Heart left ventricle (tissue), 16 donors: ENCODE measurements at regions not wholly inside any gene's neighbourhood (a gene's known extent, or its start where the extent isn't known, plus 50 kb on each side); places are given as distances from the start of the nearest gene placed in this dataset.
A peak's percentile ranks its signal among the peaks of the same experiment; 100 is the strongest.

Source experiments
- ATAC-seq, 4 donors: fragments of 200-7000 bp; cut with Tn5 transposase; one replicate each; pipeline ENCODE4 v1.9.1; 2020 to 2022; ENCODE audit warnings: moderate library complexity in 4 of 4, mild to moderate bottlenecking in 3 of 4, moderate number of reproducible peaks in 1 of 4
- DNase-seq, 5 donors: peaks; one replicate each; pipeline ENCODE4 v3.0.0-alpha.2; 2020
- H3K27ac ChIP-seq, 12 donors: fragments of 200-600 bp; sonication (generic) in 4 of 12; one replicate each; pipeline versions ENCODE4 v1.5.0 to v1.8.0; 2016 to 2022; ENCODE audit warnings: mild to moderate bottlenecking in 2 of 12
- H3K27me3 ChIP-seq, 9 donors: fragments of 200-600 bp; sonication (generic) in 2 of 9; one replicate each; pipeline versions ENCODE4 v1.5.1 to v1.8.0; 2016 to 2022; ENCODE audit warnings: mild to moderate bottlenecking in 3 of 9
- H3K36me3 ChIP-seq, 9 donors: fragments of 200-600 bp; sonication (generic) in 2 of 9; one replicate each; pipeline versions ENCODE4 v1.5.0 to v1.8.0; 2018 to 2022; ENCODE audit warnings: mild to moderate bottlenecking in 2 of 9
- H3K4me1 ChIP-seq, 12 donors: fragments of 200-600 bp; sonication (generic) in 4 of 12; one replicate each; pipeline versions ENCODE4 v1.5.0 to v1.8.0; 2016 to 2022; ENCODE audit warnings: mild to moderate bottlenecking in 3 of 12
- H3K4me3 ChIP-seq, 12 donors: fragments of 200-600 bp; sonication (generic) in 4 of 12; one replicate each; pipeline versions ENCODE4 v1.5.0 to v1.8.0; 2017 to 2022; ENCODE audit warnings: mild to moderate bottlenecking in 9 of 12, moderate library complexity in 4 of 12
- H3K9me3 ChIP-seq, 12 donors: fragments of 200-600 bp; sonication (generic) in 4 of 12; one replicate each; pipeline versions ENCODE4 v1.5.0 to v1.8.0; 2016 to 2022; ENCODE audit warnings: mild to moderate bottlenecking in 1 of 12
- POLR2A ChIP-seq, 2 donors: fragments of 450-650 bp; IDR thresholded peaks; one replicate each; pipeline ENCODE4 v1.6.1; 2017; ENCODE audit warnings: antibody characterized with exemption in 2 of 2, mild to moderate bottlenecking in 2 of 2, moderate library complexity in 2 of 2
- WGBS, 4 donors: extraction: QIAGEN DNeasy Blood & Tissue Kit in 2 of 4; methylation state at CpG; one replicate each; pipeline versions ENCODE4 v1.1.5 to v1.1.7; 2013 to 2018; 5-methylcytosine and 5-hydroxymethylcytosine counted together
- intact Hi-C, 10 donors: fragments of 100-400 bp; cut with DNase I; formaldehyde crosslinking; loops; one replicate each; pipeline versions ENCODE4 v1.11.1 to v1.14.2; 2022
- TF ChIP-seq, protein P1 (sequence below), 12 donors: fragments of 200-600 bp; sonication (generic) in 4 of 12; IDR thresholded peaks; one replicate each; pipeline versions ENCODE4 v1.5.0 to v1.8.0; 2018 to 2022; ENCODE audit warnings: antibody characterized with exemption in 12 of 12, mild to moderate bottlenecking in 5 of 12
- donor health status: ischemic (EF 13 %, LVEDD 7.1; RV severe dilation, severe dysfunction).
- donor health status: healthy with polysubstance abuse.
- donor health status: DM: no; HTN: yes; CAD: no.
- donor health status: DM: no; HTN: no; CAD: no.
- donor health status: ischemic (EF 25% LVEDD 6.9; RV normal size, moderate dysfunction).
- donor health status: ischemic (EF 25% LVEDD 5.7; RV mildly dilated, moderate dysfunction).
- donor health status: healthy.
- donor health status: DM: yes; HTN: yes; CAD: no.
- donor health status: ischemic (EF 35%, LVEDD 5.7; RV mildly dilated, moderate dysfunction).
- donor health status: nonischemic (EF 11% LVEDD 7.7; RV severe dilation, severe dysfunction).
- donor health status: DM: yes; HTN: yes; CAD: no.
- donor health status: PGD.
- donor health status: ischemic (EF 29% LVEDD 5.4; RV normal size, mild dysfunction).
- donor health status: nonischemic (EF 23%, LVEDD 6.1; RV moderate dilation, normal function).

DNA sequence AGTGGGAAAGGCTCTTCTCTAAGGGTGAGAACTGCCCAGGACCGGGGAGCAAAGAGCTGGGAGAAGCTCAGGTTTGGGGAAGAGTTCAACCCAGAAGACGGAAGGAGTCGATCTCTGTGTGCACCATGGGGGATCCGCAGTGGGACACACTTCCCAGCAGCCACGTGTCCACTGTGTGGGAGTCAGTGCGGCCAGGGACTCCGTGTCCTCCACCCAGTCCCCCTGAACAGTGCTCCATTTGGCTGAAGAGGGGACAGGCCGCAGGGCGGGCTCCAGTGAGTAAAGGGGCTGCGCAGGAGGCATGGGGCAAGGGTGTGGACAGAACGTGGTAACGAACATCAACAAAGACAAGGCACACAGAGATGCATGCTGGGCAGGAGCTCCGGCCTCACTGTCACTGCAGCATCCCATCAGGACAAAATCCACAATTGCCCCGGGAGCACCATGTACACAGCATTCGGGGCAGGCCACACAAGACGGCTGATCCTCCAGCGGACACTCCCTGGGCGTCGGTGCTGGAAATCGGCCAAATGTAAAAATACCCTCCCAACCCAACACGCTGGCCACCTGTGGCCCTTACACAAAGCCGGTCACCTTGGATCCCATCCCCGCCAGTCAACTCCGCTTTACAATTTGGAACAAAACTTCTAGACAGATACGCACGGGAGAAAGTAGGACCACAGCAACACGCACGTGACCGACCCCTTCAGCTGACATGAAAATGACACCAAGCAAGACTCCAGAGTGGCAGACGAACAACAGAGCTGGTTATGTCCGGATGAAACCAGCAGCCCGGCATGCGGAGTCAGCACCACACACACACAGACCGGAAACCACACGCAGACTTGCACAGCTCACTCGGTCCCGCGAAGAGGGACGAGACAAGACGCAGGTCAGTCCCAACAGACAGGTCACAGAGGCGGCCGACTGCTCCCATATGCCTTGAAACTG, 366.8 kb downstream of the SHANK2 start:
- Histone ChIP-seq H3K27ac (no peak overlapping the region), H3K9me3 (peaks cover 0 to 3% (median 0%) of the 10 kb centered on the region in 12 donors), H3K27me3 (peaks cover 0 to 17% (median 0%) of the 10 kb centered on the region in 9 donors), H3K36me3 (no peaks in the 10 kb centered on the region), H3K4me3 (no peak overlapping the region), H3K4me1 (peaks cover 0 to 5% (median 0%) of the 10 kb centered on the region in 12 donors)
- DNase-seq (no peak), ATAC-seq (peak in 1 of 4 donors; percentile 12)
- WGBS, 4 donors, result 67 to 77% (median 69%) methylated on average over 40 to 42 of the region's 42 CpGs
- intact Hi-C loops, result no loop called here
- TF ChIP-seq, protein P1, sequence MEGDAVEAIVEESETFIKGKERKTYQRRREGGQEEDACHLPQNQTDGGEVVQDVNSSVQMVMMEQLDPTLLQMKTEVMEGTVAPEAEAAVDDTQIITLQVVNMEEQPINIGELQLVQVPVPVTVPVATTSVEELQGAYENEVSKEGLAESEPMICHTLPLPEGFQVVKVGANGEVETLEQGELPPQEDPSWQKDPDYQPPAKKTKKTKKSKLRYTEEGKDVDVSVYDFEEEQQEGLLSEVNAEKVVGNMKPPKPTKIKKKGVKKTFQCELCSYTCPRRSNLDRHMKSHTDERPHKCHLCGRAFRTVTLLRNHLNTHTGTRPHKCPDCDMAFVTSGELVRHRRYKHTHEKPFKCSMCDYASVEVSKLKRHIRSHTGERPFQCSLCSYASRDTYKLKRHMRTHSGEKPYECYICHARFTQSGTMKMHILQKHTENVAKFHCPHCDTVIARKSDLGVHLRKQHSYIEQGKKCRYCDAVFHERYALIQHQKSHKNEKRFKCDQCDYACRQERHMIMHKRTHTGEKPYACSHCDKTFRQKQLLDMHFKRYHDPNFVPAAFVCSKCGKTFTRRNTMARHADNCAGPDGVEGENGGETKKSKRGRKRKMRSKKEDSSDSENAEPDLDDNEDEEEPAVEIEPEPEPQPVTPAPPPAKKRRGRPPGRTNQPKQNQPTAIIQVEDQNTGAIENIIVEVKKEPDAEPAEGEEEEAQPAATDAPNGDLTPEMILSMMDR (IDR thresholded peaks at IDR 0.05), result no peak
- TF ChIP-seq POLR2A (IDR thresholded peaks at IDR 0.05), result no peak

DNA sequence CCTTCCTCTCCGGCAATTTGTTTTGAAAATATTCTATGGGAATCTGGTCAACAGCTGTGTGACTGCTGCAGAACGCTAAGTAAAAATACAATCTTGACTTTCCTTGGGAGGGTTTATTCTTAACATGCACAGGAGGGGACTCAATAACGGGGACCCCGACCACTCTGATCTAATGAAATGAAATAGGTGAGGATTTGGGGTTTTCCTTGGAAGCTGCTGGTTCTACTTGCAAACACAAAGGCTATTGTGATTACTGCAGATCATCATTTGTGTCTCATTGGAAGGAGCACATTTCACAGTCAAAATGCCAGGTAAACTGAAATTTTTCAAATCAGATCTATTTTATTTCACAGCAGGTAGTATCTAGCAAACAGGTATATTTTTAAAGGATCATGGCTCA, 366.1 kb downstream of the SHANK2 start:
- TF ChIP-seq, protein P1 (IDR thresholded peaks at IDR 0.05), result no peak
- no peak for TF ChIP-seq POLR2A (IDR thresholded peaks at IDR 0.05)
- Histone ChIP-seq H3K4me3 (no peak overlapping the region), H3K36me3 (no peaks in the 10 kb centered on the region), H3K4me1 (peaks cover 0 to 5% (median 0%) of the 10 kb centered on the region in 12 donors), H3K9me3 (peaks cover 0 to 3% (median 0%) of the 10 kb centered on the region in 12 donors), H3K27ac (no peak overlapping the region), H3K27me3 (peaks cover 0 to 17% (median 0%) of the 10 kb centered on the region in 9 donors)
- ATAC-seq (no peak), DNase-seq (no peak)
- WGBS, 4 donors, result 70 to 85% (median 78%) methylated on average over 4 of the region's 4 CpGs
- intact Hi-C loops, result no loop called here

DNA sequence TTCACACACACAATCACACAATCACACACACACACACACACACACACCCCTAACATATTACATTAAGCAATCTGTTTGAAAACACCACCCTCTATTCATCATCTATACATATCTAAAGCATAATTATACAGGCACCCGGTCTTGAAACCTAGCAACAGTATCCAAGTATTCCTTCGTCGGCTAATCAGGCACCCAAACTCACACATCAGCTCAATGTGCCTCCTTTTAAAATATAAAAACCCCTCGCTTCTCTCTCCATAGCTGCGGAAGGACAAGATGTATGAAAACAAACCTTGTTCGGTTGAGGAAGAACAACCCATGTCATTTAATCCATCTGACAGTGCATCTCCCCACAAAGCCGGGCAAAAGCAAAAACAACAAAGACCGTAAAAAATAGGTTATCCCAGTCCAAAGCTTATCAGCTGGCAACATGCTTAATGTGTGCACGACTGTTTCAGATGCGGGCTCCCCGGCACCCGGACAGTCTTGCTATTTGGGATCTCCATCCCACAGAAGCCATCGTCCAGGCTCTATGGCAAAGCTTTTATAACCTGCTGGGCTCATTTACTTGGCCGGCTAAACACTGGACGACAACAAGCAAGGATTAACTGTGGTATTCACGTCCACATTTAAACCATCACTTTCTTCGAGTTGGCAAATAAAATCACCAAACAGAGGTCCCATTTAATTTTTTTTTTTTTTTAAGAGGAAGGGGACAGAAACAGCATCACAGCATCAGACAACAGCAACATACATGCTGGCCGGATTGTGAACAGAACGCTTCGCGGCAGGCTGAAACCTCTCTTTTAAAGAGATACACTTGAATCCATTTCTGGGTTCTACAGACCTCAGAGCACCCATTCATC, 365.5 kb downstream of the SHANK2 start:
- Histone ChIP-seq H3K4me3 (no peak overlapping the region), H3K9me3 (peaks cover 0 to 3% (median 0%) of the 10 kb centered on the region in 12 donors), H3K36me3 (no peaks in the 10 kb centered on the region), H3K27ac (no peak overlapping the region), H3K27me3 (peaks cover 0 to 17% (median 0%) of the 10 kb centered on the region in 9 donors), H3K4me1 (peaks cover 0 to 5% (median 0%) of the 10 kb centered on the region in 12 donors)
- TF ChIP-seq, protein P1 (IDR thresholded peaks at IDR 0.05), result no peak
- no peak for TF ChIP-seq POLR2A (IDR thresholded peaks at IDR 0.05)
- intact Hi-C loops, result no loop called here
- ATAC-seq (no peak), DNase-seq (no peak)
- WGBS, 4 donors, result 78 to 84% (median 82%) methylated on average over 21 of the region's 21 CpGs

DNA sequence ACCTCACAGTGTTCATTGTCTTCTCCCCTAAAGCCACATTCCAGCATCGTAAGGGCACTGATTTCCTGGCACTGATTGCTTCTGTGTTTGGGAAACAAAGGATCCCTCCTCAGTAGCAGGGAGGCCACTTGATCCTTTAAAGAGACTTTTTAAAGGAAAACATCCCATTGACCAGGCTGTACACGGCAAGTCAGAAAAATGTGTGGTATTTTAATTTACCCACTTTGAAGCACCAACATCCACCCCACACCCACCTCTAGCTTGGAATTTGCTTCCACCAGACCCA, 364.9 kb downstream of the SHANK2 start:
- Histone ChIP-seq H3K27ac (no peak overlapping the region), H3K4me1 (peaks cover 0 to 5% (median 0%) of the 10 kb centered on the region in 12 donors), H3K27me3 (peaks cover 0 to 16% (median 0%) of the 10 kb centered on the region in 9 donors), H3K9me3 (peaks cover 0 to 3% (median 0%) of the 10 kb centered on the region in 12 donors), H3K36me3 (no peaks in the 10 kb centered on the region), H3K4me3 (no peak overlapping the region)
- TF ChIP-seq POLR2A (IDR thresholded peaks at IDR 0.05), result no peak
- TF ChIP-seq, protein P1 (IDR thresholded peaks at IDR 0.05), result no peak
- DNase-seq (no peak), ATAC-seq (no peak)
- WGBS, 4 donors, result 34 to 46% (median 38%) methylated on average over 2 of the region's 2 CpGs
- intact Hi-C loops, result no loop called here
